Uterus (tissue), 3 donors: ENCODE measurements at regions not wholly inside any gene's neighbourhood (a gene's known extent, or its start where the extent isn't known, plus 50 kb on each side); places are given as distances from the start of the nearest gene placed in this dataset.

ENCODE experiments used
- DNase-seq, 2 donors: peaks; one replicate each; pipeline ENCODE4 v3.0.0-alpha.2; 2019 to 2020
- H3K27ac ChIP-seq, 2 donors: fragments of 200-600 bp; sonication (generic); 1 replicate in 1 of 2; 2 replicates in 1 of 2; pipeline ENCODE4 v1.5.1; 2016 to 2018
- H3K27me3 ChIP-seq, 2 donors: fragments of 200-600 bp; sonication (generic); one replicate each; pipeline ENCODE4 v1.5.1; 2018 to 2019; ENCODE audit warnings: control low read depth in 1 of 2
- H3K36me3 ChIP-seq, 2 donors: fragments of 200-600 bp; sonication (generic); one replicate each; pipeline ENCODE4 v1.5.1; 2019; ENCODE audit warnings: control low read depth in 1 of 2
- H3K4me1 ChIP-seq, 2 donors: fragments of 200-600 bp; sonication (generic); one replicate each; pipeline ENCODE4 v1.5.1; 2018 to 2019; ENCODE audit warnings: control low read depth in 1 of 2
- H3K4me3 ChIP-seq, 2 donors: fragments of 200-600 bp; sonication (generic); 1 replicate in 1 of 2; 2 replicates in 1 of 2; pipeline ENCODE4 v1.5.1; 2018 to 2019; ENCODE audit warnings: mild to moderate bottlenecking in 1 of 2
- H3K9me3 ChIP-seq, 2 donors: fragments of 200-600 bp; sonication (generic); one replicate each; pipeline ENCODE4 v1.5.1; 2019; ENCODE audit warnings: control low read depth in 1 of 2
- CTCF ChIP-seq, 4 experiments: fragments of 200-600 bp in 2 of 4; fragments of 450-650 bp in 2 of 4; sonication (generic) in 2 of 4; IDR thresholded peaks; one replicate each; pipeline ENCODE4 v1.5.1; 2016 to 2019; ENCODE audit warnings: antibody characterized with exemption in 4 of 4, mild to moderate bottlenecking in 2 of 4, moderate library complexity in 1 of 4
- POLR2A ChIP-seq, 2 donors: fragments of 450-650 bp; IDR thresholded peaks; one replicate each; pipeline ENCODE4 v1.6.1; 2016; ENCODE audit warnings: antibody characterized with exemption in 2 of 2, mild to moderate bottlenecking in 1 of 2, moderate library complexity in 1 of 2
- intact Hi-C: fragments of 100-400 bp; cut with DNase I; formaldehyde crosslinking; loops from one replicate; pipeline ENCODE4 v1.15.1; 2023; ENCODE audit warnings: low total_unique reads
- donor health status: DM: yes; HTN: yes; CAD: no.

DNA sequence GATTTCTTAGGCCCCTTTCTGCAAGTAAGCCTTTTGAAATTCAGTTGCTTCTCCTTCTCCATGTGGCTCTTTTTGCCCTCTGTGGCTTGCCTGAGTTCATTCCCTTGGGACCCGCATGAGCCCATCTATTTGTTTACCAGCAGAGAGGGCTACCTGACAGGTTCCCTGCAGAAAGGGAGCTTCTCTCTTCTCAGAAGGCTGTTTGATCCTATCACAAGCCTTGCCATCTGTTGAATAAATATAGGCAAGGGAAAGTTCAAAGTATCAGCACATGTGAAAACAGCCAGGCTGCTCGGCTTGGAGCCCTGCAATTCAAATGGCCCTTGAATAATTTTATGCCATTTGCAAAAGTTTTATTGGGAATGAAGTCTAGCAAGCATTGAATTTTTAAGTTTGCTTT lies 720.2 kb upstream of the FZD8 start:
- Histone ChIP-seq H3K36me3 (no peaks in the 10 kb centered on the region), H3K4me1 (no peaks in the 10 kb centered on the region), H3K4me3 (no peak overlapping the region)

DNA sequence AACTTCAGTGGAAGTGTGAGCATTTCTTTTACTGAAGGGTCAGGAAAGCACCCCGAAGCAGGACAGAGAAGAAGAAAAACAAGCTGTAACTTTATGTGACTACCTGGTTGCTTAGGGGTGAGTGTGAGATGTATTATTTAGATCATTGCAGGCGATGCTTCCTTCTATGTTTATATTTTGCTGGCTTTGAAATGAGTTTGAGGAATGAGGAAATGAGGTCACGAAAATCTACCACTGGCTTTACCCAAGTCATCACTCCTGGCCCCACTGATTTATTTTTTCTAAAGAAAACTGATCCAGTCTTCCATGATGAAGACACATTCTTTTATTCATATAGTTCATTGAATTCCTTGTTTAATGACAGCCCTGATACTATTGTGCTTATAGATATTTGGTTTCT lies 716.6 kb upstream of the FZD8 start:
- intact Hi-C loops: no loop called here
- Histone ChIP-seq H3K27me3 (no peaks in the 10 kb centered on the region), H3K4me3 (no peak overlapping the region), H3K27ac (no peak overlapping the region), H3K4me1 (no peaks in the 10 kb centered on the region), H3K9me3 (no peaks in the 10 kb centered on the region), H3K36me3 (no peaks in the 10 kb centered on the region)
- TF ChIP-seq CTCF (IDR thresholded peaks at IDR 0.05) (no peak), POLR2A (IDR thresholded peaks at IDR 0.05) (no peak)
- DNase-seq: no peak

More for the DNA sequence above, 720.2 kb upstream of the FZD8 start:
- DNase-seq: no peak
- Histone ChIP-seq H3K9me3 (no peaks in the 10 kb centered on the region), H3K27ac (no peak overlapping the region), H3K27me3 (no peaks in the 10 kb centered on the region)
- intact Hi-C loops: no loop called here
- TF ChIP-seq CTCF (IDR thresholded peaks at IDR 0.05): no peak
- TF ChIP-seq POLR2A (IDR thresholded peaks at IDR 0.05): no peak

DNA sequence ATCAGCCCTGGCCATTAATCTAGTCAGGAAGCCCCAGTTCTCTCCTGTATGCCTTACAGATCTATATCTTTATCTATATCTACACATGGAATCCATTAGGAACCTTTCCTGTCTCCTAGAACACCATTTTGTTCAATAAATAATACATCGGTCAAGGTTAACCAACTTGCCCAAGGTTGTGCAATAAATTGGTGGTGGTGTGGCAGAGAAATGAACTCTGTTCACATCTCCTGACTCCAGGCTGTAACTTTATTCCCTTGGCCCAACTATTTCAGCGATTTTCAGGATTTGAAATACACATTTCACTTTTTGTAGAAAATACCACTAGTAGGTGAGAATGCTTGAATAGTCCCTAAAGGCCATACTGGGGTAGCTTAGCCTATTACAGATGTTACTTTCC lies 712.5 kb upstream of the FZD8 start:
- no peak for DNase-seq
- TF ChIP-seq POLR2A (IDR thresholded peaks at IDR 0.05) (no peak), CTCF (IDR thresholded peaks at IDR 0.05) (no peak)
- Histone ChIP-seq H3K4me1 (no peaks in the 10 kb centered on the region), H3K27me3 (no peaks in the 10 kb centered on the region), H3K4me3 (no peak overlapping the region), H3K27ac (no peak overlapping the region), H3K36me3 (no peaks in the 10 kb centered on the region), H3K9me3 (no peaks in the 10 kb centered on the region)
- intact Hi-C loops: no loop called here

GRCh38 chr10:36351159-36351558 lies 709.1 kb upstream of the FZD8 start:
- H3K27me3 ChIP-seq: no peaks in the 10 kb centered on the region
- DNase-seq: no peak
- no peaks in the 10 kb centered on the region for H3K4me1 ChIP-seq
- H3K36me3 ChIP-seq: no peaks in the 10 kb centered on the region
- H3K27ac ChIP-seq: no peak overlapping the region
- no peaks in the 10 kb centered on the region for H3K9me3 ChIP-seq
- H3K4me3 ChIP-seq: no peak overlapping the region
- intact Hi-C loops: no loop called here
- TF ChIP-seq POLR2A (IDR thresholded peaks at IDR 0.05): no peak
- TF ChIP-seq CTCF (IDR thresholded peaks at IDR 0.05): no peak

DNA sequence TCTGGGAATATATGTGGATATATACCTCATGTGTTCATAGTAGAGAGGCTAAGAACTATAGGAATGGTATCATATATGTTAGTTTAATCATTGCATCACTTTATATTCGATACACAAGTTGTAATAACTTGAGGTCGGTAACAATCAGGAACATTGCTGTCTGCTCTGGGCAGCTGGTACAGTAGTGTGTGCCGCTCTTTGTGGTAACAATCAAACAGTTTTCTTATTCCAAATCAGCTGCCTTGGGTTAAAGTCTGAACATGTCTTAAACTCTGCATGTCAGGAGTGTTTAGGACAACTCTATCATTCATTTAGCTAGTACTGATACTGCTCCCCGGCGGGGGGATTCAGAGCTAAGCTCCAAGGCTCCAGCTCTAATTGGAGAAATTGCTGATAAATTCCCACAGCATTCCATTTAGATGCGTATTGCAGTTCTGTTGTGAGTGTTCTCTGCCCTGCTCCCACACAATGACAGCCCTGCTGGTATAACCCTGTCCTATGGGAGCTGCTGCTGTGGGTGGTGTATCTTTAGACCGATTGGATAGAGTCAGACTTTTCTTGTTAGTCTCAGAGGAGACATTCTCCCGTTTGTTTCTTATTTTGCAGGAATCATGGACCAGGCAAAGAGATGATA lies 707.5 kb upstream of the FZD8 start:
- TF ChIP-seq POLR2A (IDR thresholded peaks at IDR 0.05): no peak
- TF ChIP-seq CTCF (IDR thresholded peaks at IDR 0.05): no peak
- intact Hi-C loops: no loop called here
- DNase-seq: no peak
- Histone ChIP-seq H3K9me3 (no peaks in the 10 kb centered on the region), H3K4me1 (no peaks in the 10 kb centered on the region), H3K27ac (no peak overlapping the region), H3K27me3 (no peaks in the 10 kb centered on the region), H3K4me3 (no peak overlapping the region), H3K36me3 (no peaks in the 10 kb centered on the region)
